A549 (cell line): ENCODE measurements at regions not wholly inside any gene's neighbourhood (a gene's known extent, or its start where the extent isn't known, plus 50 kb on each side); places are given as distances from the start of the nearest gene placed in this dataset.

ENCODE experiments used
- ATAC-seq, 2 experiments: fragments of 200-7000 bp in 1 of 2; fragments of >200 bp in 1 of 2; cut with Nextera tagmentation in 1 of 2; cut with Tn5 transposase in 1 of 2; 3 replicates each; pipeline versions ENCODE4 v1.8.0 to v1.9.1; 2018 to 2020; ENCODE audit warnings: mild to moderate bottlenecking in 1 of 2, moderate library complexity in 1 of 2
- CTCF ChIA-PET: fragments of 300-600 bp; sonication (Branson Sonifier 250); formaldehyde crosslinking; extraction: SDS; loops from one replicate; lab custom pipeline; 2021; ENCODE audit warnings: antibody characterized with exemption, inconsistent platforms; lab: Yijun Ruan, JAX
- POLR2A ChIA-PET: fragments of 350-600 bp; formaldehyde crosslinking; extraction: SDS; loops from one replicate; lab custom pipeline; 2021; ENCODE audit warnings: antibody characterized with exemption, inconsistent platforms; lab: Yijun Ruan, JAX
- DNase-seq, 2 experiments: peaks; one replicate each; pipeline versions ENCODE4 v3.0.0 to v3.0.0-alpha.2; 2011 to 2016; ENCODE audit warnings: low read depth in 1 of 2, low spot score in 1 of 2
- FAIRE-seq: peaks from 2 replicates; lab custom pipeline; 2011; peaks lifted over from hg19 to GRCh38; lab: Jason Lieb, UNC
- H3K27ac ChIP-seq, 2 experiments: fragments of >200 bp; sonication (Bioruptor Twin); formaldehyde crosslinking; 3 replicates each; pipeline ENCODE4 v1.5.1; 2016 to 2017
- H3K4me1 ChIP-seq: fragments of >200 bp; sonication (Bioruptor Twin); formaldehyde crosslinking; 3 replicates; pipeline ENCODE4 v1.6.1; 2016
- H3K4me2 ChIP-seq: fragments of >200 bp; sonication (Bioruptor Twin); formaldehyde crosslinking; 3 replicates; pipeline ENCODE4 v1.6.1; 2016
- H3K4me3 ChIP-seq: fragments of >200 bp; sonication (Bioruptor Twin); formaldehyde crosslinking; 3 replicates; pipeline ENCODE4 v1.5.1; 2016
- H3K9me3 ChIP-seq: fragments of >200 bp; sonication (Bioruptor Twin); formaldehyde crosslinking; 3 replicates; pipeline ENCODE4 v1.6.1; 2016
- CBX2 ChIP-seq: fragments of 200-600 bp; sonication (generic); IDR thresholded peaks from 2 replicates; pipeline ENCODE4 v1.6.1; 2016; ENCODE audit warnings: low read depth, mild to moderate bottlenecking, borderline replicate concordance
- CHD2 ChIP-seq: fragments of 150-350 bp; IDR thresholded peaks from 2 replicates; pipeline ENCODE4 v1.6.1; 2014; ENCODE audit warnings: low read length; ENCODE audit not compliant: partially characterized antibody
- CHD4 ChIP-seq: fragments of 200-600 bp; sonication (generic); IDR thresholded peaks from 2 replicates; pipeline ENCODE4 v1.6.1; 2016; ENCODE audit warnings: antibody characterized with exemption, mild to moderate bottlenecking, borderline replicate concordance
- EHMT2 ChIP-seq: fragments of 200-600 bp; sonication (generic); IDR thresholded peaks from 2 replicates; pipeline ENCODE4 v1.6.1; 2016; ENCODE audit warnings: antibody characterized with exemption, low read depth, mild to moderate bottlenecking, moderate library complexity
- ESRRA ChIP-seq: fragments of 150-350 bp; IDR thresholded peaks from 2 replicates; pipeline ENCODE4 v1.6.1; 2014; ENCODE audit warnings: mild to moderate bottlenecking, low read length, borderline replicate concordance
- FOSB ChIP-seq: fragments of 250-450 bp; sonication (Bioruptor Pico); IDR thresholded peaks from 2 replicates; pipeline ENCODE4 v1.5.0; 2020; ENCODE audit warnings: mild to moderate bottlenecking, moderate library complexity
- FOSL2 ChIP-seq, 2 experiments: fragments of 450-650 bp in 1 of 2; fragments of >200 bp in 1 of 2; sonication (Bioruptor Twin) in 1 of 2; formaldehyde crosslinking; IDR thresholded peaks; 2 replicates each; pipeline versions ENCODE4 v1.5.0 to v1.6.1; 2016 to 2020; ENCODE audit warnings: mild to moderate bottlenecking in 1 of 2, moderate library complexity in 1 of 2
- FOXS1 ChIP-seq: fragments of 250-450 bp; sonication (Bioruptor Pico); IDR thresholded peaks from 2 replicates; pipeline ENCODE4 v1.5.0; 2020; ENCODE audit warnings: mild to moderate bottlenecking, moderate library complexity
- GATA3 ChIP-seq: IDR thresholded peaks from 2 replicates; pipeline ENCODE4 v1.6.1; 2012; ENCODE audit warnings: borderline replicate concordance
- HDAC2 ChIP-seq: fragments of 200-600 bp; sonication (generic); IDR thresholded peaks from 2 replicates; pipeline ENCODE4 v1.6.1; 2016
- HOXB13 ChIP-seq: fragments of 250-450 bp; sonication (Bioruptor Pico); IDR thresholded peaks from 2 replicates; pipeline ENCODE4 v1.5.0; 2020; ENCODE audit warnings: low read depth, mild to moderate bottlenecking, moderate library complexity
- HOXB5 ChIP-seq: fragments of 250-450 bp; sonication (Bioruptor Pico); IDR thresholded peaks from 2 replicates; pipeline ENCODE4 v1.5.0; 2020; ENCODE audit warnings: mild to moderate bottlenecking, moderate library complexity
- KDM1A ChIP-seq: fragments of 200-600 bp; sonication (generic); IDR thresholded peaks from 2 replicates; pipeline ENCODE4 v1.6.1; 2016; ENCODE audit warnings: low read depth, mild to moderate bottlenecking
- KDM5A ChIP-seq: fragments of 200-600 bp; sonication (generic); IDR thresholded peaks from 2 replicates; pipeline ENCODE4 v1.6.1; 2016; ENCODE audit warnings: antibody characterized with exemption, mild to moderate bottlenecking
- MAZ ChIP-seq: fragments of 150-350 bp; IDR thresholded peaks from 2 replicates; pipeline ENCODE4 v1.6.1; 2014; ENCODE audit warnings: antibody characterized with exemption, low read depth, low read length, borderline replicate concordance
- MYC ChIP-seq: IDR thresholded peaks from 2 replicates; pipeline ENCODE4 v1.6.1; 2012; ENCODE audit warnings: mild to moderate bottlenecking, inconsistent platforms, low read length, improper control_type of control experiment, borderline replicate concordance
- NPAS2 ChIP-seq: fragments of 250-450 bp; sonication (Bioruptor Pico); IDR thresholded peaks from 2 replicates; pipeline ENCODE4 v1.8.0; 2022; ENCODE audit warnings: mild to moderate bottlenecking, moderate library complexity, borderline replicate concordance
- PHF8 ChIP-seq: fragments of 200-600 bp; sonication (generic); IDR thresholded peaks from 2 replicates; pipeline ENCODE4 v1.6.1; 2016; ENCODE audit warnings: low read depth, mild to moderate bottlenecking, antibody characterized with exemption, moderate library complexity, borderline replicate concordance
- POLR2AphosphoS2 ChIP-seq: conservative IDR thresholded peaks from 2 replicates; pipeline ENCODE4 v1.6.1; 2012; ENCODE audit warnings: low read length, improper control_type of control experiment, inconsistent platforms
- RARB ChIP-seq: fragments of 250-450 bp; sonication (Bioruptor Pico); IDR thresholded peaks from 2 replicates; pipeline ENCODE4 v1.8.0; 2021; ENCODE audit warnings: mild to moderate bottlenecking, moderate library complexity
- RCOR1 ChIP-seq: fragments of 150-350 bp; IDR thresholded peaks from 2 replicates; pipeline ENCODE4 v1.6.1; 2014; ENCODE audit warnings: antibody characterized with exemption, low read length, low read depth
- RNF2 ChIP-seq: fragments of 200-600 bp; sonication (generic); IDR thresholded peaks from 2 replicates; pipeline ENCODE4 v1.6.1; 2016; ENCODE audit warnings: low read depth, mild to moderate bottlenecking, antibody characterized with exemption, moderate library complexity, borderline replicate concordance
- SMC3 ChIP-seq: fragments of >200 bp; sonication (Bioruptor Twin); formaldehyde crosslinking; IDR thresholded peaks from 3 replicates; pipeline ENCODE4 v1.6.1; 2018; ENCODE audit warnings: inconsistent platforms
- SREBF2 ChIP-seq: fragments of 450-650 bp; IDR thresholded peaks from 2 replicates; pipeline ENCODE4 v1.6.1; 2014; ENCODE audit warnings: mild to moderate bottlenecking, moderate library complexity
- TP53 ChIP-seq: fragments of 250-450 bp; sonication (Bioruptor Pico); IDR thresholded peaks from 2 replicates; pipeline ENCODE4 v1.5.0; 2021; ENCODE audit warnings: mild to moderate bottlenecking, moderate library complexity
- ZSCAN20 ChIP-seq: fragments of 250-450 bp; sonication (Bioruptor Pico); IDR thresholded peaks from 2 replicates; pipeline ENCODE4 v1.8.0; 2022; ENCODE audit warnings: mild to moderate bottlenecking, moderate library complexity
- WGBS: methylation state at CpG from one replicate; pipeline ENCODE4 v1.1.6; 2017; ENCODE audit errors: missing lambda C conversion rate; 5-methylcytosine and 5-hydroxymethylcytosine counted together
- TF ChIP-seq, protein P1 (sequence below): fragments of >200 bp; sonication (Bioruptor Twin); formaldehyde crosslinking; IDR thresholded peaks from 3 replicates; pipeline ENCODE4 v1.5.1; 2016
- TF ChIP-seq, protein P2 (sequence below): fragments of >200 bp; sonication (Bioruptor Twin); formaldehyde crosslinking; IDR thresholded peaks from 3 replicates; pipeline ENCODE4 v1.6.1; 2016
- TF ChIP-seq, protein P3 (sequence below): fragments of 150-350 bp; IDR thresholded peaks from 2 replicates; pipeline ENCODE4 v1.6.1; 2014; ENCODE audit warnings: low read depth, mild to moderate bottlenecking, low read length
- TF ChIP-seq, protein P4 (sequence below): IDR thresholded peaks from 2 replicates; pipeline ENCODE4 v1.6.1; 2012
- TF ChIP-seq, protein P5 (sequence below): IDR thresholded peaks from 2 replicates; pipeline ENCODE4 v1.6.1; 2012
- TF ChIP-seq, protein P6 (sequence below): fragments of 200-600 bp; sonication (generic); IDR thresholded peaks from 2 replicates; pipeline ENCODE4 v1.6.1; 2016; ENCODE audit warnings: antibody characterized with exemption, mild to moderate bottlenecking, moderate library complexity

DNA sequence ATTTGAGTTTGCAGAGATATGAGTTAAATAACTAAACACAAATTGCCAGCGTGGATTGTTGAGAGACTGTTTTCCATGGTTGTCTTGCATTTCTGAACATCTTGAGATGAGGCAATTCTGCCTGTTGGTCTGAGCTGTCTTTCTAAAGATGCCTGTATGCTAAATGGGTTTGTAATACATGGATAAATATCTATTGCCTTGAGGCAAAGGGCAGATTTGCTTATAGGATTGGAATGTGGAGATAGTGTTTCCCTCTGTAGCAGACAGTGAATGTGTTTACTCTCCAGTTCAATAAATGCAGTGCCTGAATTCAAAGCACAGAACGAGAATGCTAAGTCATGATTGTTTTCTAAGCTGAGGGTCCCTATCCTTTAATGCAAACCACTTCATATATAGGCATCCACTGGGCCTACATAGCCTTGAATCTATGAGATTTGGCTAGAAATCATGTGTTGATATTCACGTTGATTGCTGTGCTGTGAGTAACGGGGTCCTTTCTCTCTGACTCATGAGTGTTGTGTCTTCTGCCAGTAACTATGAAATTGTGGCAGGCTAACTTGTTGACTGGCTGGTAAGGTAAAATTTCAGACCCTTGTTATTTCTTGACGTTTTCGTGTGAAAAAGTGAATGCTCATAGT lies 2554.8 kb downstream of the PCDH9 start (continued):
- TF ChIP-seq CBX2 (no peak), GATA3 (peak; percentile 92), POLR2AphosphoS2 (no peak), RNF2 (no peak), SREBF2 (no peak), NPAS2 (CRISPR knock-in tag) (no peak), FOSB (CRISPR knock-in tag) (no peak), CHD4 (no peak), SMC3 (no peak), HOXB13 (no peak), KDM1A (no peak), HDAC2 (no peak), RCOR1 (no peak), PHF8 (no peak), HOXB5 (CRISPR knock-in tag) (no peak), EHMT2 (no peak), MAZ (no peak), MYC (no peak), ESRRA (no peak), KDM5A (no peak)
- TF ChIP-seq, protein P1, sequence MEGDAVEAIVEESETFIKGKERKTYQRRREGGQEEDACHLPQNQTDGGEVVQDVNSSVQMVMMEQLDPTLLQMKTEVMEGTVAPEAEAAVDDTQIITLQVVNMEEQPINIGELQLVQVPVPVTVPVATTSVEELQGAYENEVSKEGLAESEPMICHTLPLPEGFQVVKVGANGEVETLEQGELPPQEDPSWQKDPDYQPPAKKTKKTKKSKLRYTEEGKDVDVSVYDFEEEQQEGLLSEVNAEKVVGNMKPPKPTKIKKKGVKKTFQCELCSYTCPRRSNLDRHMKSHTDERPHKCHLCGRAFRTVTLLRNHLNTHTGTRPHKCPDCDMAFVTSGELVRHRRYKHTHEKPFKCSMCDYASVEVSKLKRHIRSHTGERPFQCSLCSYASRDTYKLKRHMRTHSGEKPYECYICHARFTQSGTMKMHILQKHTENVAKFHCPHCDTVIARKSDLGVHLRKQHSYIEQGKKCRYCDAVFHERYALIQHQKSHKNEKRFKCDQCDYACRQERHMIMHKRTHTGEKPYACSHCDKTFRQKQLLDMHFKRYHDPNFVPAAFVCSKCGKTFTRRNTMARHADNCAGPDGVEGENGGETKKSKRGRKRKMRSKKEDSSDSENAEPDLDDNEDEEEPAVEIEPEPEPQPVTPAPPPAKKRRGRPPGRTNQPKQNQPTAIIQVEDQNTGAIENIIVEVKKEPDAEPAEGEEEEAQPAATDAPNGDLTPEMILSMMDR = no peak
- TF ChIP-seq, protein P2, sequence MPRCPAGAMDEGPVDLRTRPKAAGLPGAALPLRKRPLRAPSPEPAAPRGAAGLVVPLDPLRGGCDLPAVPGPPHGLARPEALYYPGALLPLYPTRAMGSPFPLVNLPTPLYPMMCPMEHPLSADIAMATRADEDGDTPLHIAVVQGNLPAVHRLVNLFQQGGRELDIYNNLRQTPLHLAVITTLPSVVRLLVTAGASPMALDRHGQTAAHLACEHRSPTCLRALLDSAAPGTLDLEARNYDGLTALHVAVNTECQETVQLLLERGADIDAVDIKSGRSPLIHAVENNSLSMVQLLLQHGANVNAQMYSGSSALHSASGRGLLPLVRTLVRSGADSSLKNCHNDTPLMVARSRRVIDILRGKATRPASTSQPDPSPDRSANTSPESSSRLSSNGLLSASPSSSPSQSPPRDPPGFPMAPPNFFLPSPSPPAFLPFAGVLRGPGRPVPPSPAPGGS = 0 out of 3 replicates have a peak, but pooled peaks have one; percentile 33
- TF ChIP-seq, protein P3, sequence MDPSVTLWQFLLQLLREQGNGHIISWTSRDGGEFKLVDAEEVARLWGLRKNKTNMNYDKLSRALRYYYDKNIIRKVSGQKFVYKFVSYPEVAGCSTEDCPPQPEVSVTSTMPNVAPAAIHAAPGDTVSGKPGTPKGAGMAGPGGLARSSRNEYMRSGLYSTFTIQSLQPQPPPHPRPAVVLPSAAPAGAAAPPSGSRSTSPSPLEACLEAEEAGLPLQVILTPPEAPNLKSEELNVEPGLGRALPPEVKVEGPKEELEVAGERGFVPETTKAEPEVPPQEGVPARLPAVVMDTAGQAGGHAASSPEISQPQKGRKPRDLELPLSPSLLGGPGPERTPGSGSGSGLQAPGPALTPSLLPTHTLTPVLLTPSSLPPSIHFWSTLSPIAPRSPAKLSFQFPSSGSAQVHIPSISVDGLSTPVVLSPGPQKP = no peak

DNA sequence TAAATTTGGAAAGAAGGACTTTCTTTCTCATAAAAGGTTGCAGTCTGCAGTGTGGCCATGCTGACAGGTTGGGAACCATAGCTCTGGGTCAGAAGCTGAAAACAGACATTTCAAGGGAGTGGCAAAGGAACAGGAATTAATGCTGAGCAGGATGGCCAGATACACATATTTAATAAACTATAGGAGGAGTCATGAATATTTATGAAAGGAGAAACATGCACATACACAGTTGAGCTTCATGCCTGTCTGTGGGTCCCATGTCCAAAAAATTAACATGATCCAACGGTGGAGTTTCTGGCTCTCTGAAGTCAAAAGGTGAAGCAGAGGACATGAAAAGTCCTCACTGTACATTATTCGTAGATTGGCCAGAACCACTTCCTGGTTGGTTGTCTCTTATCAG lies 2556.0 kb downstream of the PCDH9 start:
- no peak for FAIRE-seq
- TF ChIP-seq MYC = no peak
- no peak for TF ChIP-seq TP53 (CRISPR knock-in tag)
- TF ChIP-seq CHD2 = no peak
- TF ChIP-seq, protein P4, sequence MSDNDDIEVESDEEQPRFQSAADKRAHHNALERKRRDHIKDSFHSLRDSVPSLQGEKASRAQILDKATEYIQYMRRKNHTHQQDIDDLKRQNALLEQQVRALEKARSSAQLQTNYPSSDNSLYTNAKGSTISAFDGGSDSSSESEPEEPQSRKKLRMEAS = no peak
- TF ChIP-seq FOSL2 (IDR thresholded peaks at IDR 0.05) = no peak
- TF ChIP-seq FOSL2 (CRISPR knock-in tag; IDR thresholded peaks at IDR 0.05) = no peak
- no peak for TF ChIP-seq ZSCAN20 (CRISPR knock-in tag)
- TF ChIP-seq, protein P5, sequence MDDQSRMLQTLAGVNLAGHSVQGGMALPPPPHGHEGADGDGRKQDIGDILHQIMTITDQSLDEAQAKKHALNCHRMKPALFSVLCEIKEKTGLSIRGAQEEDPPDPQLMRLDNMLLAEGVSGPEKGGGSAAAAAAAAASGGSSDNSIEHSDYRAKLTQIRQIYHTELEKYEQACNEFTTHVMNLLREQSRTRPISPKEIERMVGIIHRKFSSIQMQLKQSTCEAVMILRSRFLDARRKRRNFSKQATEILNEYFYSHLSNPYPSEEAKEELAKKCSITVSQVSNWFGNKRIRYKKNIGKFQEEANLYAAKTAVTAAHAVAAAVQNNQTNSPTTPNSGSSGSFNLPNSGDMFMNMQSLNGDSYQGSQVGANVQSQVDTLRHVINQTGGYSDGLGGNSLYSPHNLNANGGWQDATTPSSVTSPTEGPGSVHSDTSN = no peak
- TF ChIP-seq, protein P6, sequence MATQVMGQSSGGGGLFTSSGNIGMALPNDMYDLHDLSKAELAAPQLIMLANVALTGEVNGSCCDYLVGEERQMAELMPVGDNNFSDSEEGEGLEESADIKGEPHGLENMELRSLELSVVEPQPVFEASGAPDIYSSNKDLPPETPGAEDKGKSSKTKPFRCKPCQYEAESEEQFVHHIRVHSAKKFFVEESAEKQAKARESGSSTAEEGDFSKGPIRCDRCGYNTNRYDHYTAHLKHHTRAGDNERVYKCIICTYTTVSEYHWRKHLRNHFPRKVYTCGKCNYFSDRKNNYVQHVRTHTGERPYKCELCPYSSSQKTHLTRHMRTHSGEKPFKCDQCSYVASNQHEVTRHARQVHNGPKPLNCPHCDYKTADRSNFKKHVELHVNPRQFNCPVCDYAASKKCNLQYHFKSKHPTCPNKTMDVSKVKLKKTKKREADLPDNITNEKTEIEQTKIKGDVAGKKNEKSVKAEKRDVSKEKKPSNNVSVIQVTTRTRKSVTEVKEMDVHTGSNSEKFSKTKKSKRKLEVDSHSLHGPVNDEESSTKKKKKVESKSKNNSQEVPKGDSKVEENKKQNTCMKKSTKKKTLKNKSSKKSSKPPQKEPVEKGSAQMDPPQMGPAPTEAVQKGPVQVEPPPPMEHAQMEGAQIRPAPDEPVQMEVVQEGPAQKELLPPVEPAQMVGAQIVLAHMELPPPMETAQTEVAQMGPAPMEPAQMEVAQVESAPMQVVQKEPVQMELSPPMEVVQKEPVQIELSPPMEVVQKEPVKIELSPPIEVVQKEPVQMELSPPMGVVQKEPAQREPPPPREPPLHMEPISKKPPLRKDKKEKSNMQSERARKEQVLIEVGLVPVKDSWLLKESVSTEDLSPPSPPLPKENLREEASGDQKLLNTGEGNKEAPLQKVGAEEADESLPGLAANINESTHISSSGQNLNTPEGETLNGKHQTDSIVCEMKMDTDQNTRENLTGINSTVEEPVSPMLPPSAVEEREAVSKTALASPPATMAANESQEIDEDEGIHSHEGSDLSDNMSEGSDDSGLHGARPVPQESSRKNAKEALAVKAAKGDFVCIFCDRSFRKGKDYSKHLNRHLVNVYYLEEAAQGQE = no peak
- TF ChIP-seq FOXS1 = no peak
- no peak for TF ChIP-seq RARB
- TF ChIP-seq KDM1A = no peak

More for the DNA sequence above, 2556.0 kb downstream of the PCDH9 start:
- Histone ChIP-seq H3K4me2 (no peak overlapping the region), H3K27ac (peak overlapping the region; percentile 64 to 84; a peak in 5 of 6 replicates), H3K9me3 (no peaks in the 10 kb centered on the region), H3K4me1 (peaks cover 21% of the 10 kb centered on the region; the same call in 2 of the 3 replicates), H3K4me3 (no peak overlapping the region)
- ATAC-seq (no peak), DNase-seq (no peak)
- CTCF ChIA-PET = no interaction called here
- POLR2A ChIA-PET = no interaction called here
- WGBS = 96% methylated on average over 2 of the region's 2 CpGs
